Stimulated activated CD4-positive, alpha-beta T cell treated with anti-CD3 and anti-CD28 coated beads, TNF-alpha, amount 100 ng/mL, for 24 hours (primary cell): ENCODE measurements at regions not wholly inside any gene's neighbourhood (a gene's known extent, or its start where the extent isn't known, plus 50 kb on each side); places are given as distances from the start of the nearest gene placed in this dataset.
"Not testable (repeated sequence)": the region's sequence is repeated elsewhere in the genome, so short reads cannot be mapped to it uniquely, and the experiment has no call there.

Experiments used
- DNase-seq, 3 experiments: peaks; one replicate each; pipeline ENCODE4 v3.0.0-alpha.2; 2020; ENCODE audit warnings: low read depth in 3 of 3

GRCh38 chr3:101141135-101141534 is 147.9 kb upstream of the ABI3BP start:
- DNase-seq, result no peak

- no peak for DNase-seq
These were observed 145.6 kb upstream of the ABI3BP start for GRCh38 chr3:101138817-101139216.

GRCh38 chr3:101134331-101134730 is 141.1 kb upstream of the ABI3BP start:
- no peak for DNase-seq

DNA sequence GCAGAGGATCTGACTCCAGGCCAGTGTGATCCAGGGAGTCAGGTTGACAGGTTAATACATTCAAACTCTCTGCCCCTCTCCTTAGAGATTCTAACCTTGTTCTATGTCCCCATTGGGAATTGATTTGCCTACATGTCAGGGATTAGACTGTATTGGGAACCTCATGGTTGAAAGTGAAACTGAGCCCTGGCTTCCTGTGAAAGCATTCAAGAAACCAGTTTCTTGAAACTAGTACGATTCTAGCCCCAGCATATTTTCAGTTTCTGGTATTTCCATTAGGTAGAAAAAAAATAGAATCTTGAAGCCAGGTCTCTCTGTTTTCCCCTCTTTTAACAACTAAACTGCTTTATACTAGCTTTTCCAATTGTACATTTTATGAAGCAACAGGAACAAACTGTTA is 140.4 kb upstream of the ABI3BP start:
- DNase-seq, result no peak

GRCh38 chr3:101133197-101133596 is 140.0 kb upstream of the ABI3BP start:
- DNase-seq, result not testable (repeated sequence)

- DNase-seq, result no peak
These were observed 138.5 kb upstream of the ABI3BP start for GRCh38 chr3:101131767-101132166.

- no peak for DNase-seq
These were observed 135.6 kb upstream of the ABI3BP start for GRCh38 chr3:101128786-101129185.

GRCh38 chr3:101128001-101128400 is 134.8 kb upstream of the ABI3BP start:
- DNase-seq, result no peak

- no peak for DNase-seq
These were observed 130.9 kb upstream of the ABI3BP start for GRCh38 chr3:101124125-101124524.

GRCh38 chr3:101123081-101123480 is 129.9 kb upstream of the ABI3BP start:
- no peak for DNase-seq

DNA sequence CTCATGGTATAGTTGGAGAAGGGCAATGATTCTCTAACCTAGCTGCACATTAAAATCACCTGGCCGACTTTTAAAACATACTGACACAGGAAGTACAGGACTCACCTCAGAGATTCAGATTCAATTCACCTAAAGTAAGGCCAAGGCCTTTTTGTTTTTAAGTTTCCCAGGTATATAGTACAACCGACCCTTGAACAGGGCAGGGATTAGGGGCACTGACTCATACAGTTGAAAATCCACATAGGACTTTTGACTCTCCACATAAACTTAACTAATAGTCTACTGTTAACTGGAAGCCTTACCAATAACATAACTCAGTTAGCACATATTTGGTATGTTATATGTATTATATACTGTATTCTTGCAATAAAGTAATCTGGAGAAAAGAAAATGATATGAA is 129.5 kb upstream of the ABI3BP start:
- no peak for DNase-seq

- no peak for DNase-seq
These were observed 126.8 kb upstream of the ABI3BP start for GRCh38 chr3:101120039-101120438.

DNA sequence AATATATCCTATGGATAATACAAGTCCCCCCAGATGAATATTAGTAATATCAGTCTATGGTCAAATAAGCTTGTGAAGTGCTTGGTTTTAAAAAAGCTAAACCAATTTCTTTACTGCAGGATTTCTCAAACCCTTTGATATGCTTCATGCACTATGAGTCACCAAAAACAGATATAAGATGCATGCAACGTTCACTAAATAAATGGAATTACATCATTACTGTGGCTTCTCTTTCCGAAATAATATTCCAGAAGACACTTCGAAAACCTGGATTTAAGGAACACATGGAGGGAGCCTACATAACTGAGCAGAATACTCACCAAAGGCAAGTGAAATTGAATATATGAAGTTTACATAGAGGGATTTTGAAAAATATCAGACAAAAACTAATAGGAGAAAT is 126.3 kb upstream of the ABI3BP start:
- no peak for DNase-seq

- no peak for DNase-seq
These were observed 124.8 kb upstream of the ABI3BP start for GRCh38 chr3:101117980-101118379.

- no peak for DNase-seq
These were observed 124.2 kb upstream of the ABI3BP start for GRCh38 chr3:101117465-101117864.

DNA sequence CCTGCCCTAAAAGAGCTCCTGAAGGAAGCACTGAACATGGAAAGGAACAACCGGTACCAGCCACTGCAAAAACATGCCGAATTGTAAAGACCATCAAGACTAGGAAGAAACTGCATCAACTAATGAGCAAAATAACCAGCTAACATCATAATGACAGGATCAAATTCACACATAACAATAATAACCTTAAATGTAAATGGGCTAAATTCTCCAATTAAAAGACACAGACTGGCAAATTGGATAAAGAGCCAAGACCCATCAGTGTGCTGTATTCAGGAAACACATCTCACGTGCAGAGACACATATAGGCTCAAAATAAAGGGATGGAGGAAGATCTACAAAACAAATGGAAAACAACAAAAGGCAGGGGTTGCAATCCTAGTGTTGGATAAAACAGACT is 117.1 kb upstream of the ABI3BP start:
- DNase-seq, result not testable (repeated sequence)

DNA sequence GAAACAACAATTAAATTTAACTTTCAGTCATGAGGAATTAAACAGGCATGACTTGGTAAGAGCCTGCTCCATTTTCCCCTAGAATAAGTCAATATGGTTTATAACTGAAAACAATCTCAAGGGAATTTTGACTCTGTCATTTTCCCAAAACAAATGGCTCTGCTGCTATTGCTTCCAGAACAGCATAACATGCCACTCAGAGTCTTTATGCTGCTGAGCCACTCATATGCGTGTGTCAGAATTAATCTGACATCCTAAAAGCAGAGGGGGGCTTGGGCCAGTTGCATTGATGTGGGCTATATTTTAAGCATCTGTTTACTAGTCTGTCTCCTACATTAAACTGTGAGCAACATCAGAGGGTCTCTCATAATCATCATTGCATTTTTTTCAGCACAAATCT is 111.1 kb upstream of the ABI3BP start:
- DNase-seq, result no peak

GRCh38 chr3:101102678-101103296 is 109.6 kb upstream of the ABI3BP start:
- no peak for DNase-seq

- DNase-seq, result no peak
These were observed 107.3 kb upstream of the ABI3BP start for GRCh38 chr3:101100361-101101009.

- DNase-seq, result no peak
These were observed 106.6 kb upstream of the ABI3BP start for GRCh38 chr3:101099791-101100190.

- no peak for DNase-seq
These were observed 103.2 kb upstream of the ABI3BP start for GRCh38 chr3:101096444-101096843.

GRCh38 chr3:101095693-101096430 is 102.6 kb upstream of the ABI3BP start:
- DNase-seq, result no peak

- no peak for DNase-seq
These were observed 98.3 kb upstream of the ABI3BP start for GRCh38 chr3:101091489-101091888.
